Transverse colon (tissue), 3 donors: ENCODE measurements at regions not wholly inside any gene's neighbourhood (a gene's known extent, or its start where the extent isn't known, plus 50 kb on each side); places are given as distances from the start of the nearest gene placed in this dataset.

Experiments
- CTCF ChIP-seq, 5 experiments: fragments of 200-600 bp in 3 of 5; fragments of 450-650 bp in 2 of 5; sonication (generic) in 3 of 5; IDR thresholded peaks; 1 replicate in 2 of 5; 2 replicates in 3 of 5; pipeline ENCODE4 v1.5.1; 2016 to 2017; ENCODE audit warnings: antibody characterized with exemption in 5 of 5, inconsistent platforms in 3 of 5, mild to moderate bottlenecking in 2 of 5, moderate library complexity in 1 of 5
- EP300 ChIP-seq: sonication (generic); formaldehyde crosslinking; IDR thresholded peaks from one replicate; pipeline ENCODE4 v1.6.1; 2017; ENCODE audit warnings: antibody characterized with exemption, low read depth
- POLR2A ChIP-seq: fragments of 450-650 bp; IDR thresholded peaks from one replicate; pipeline ENCODE4 v1.6.1; 2016; ENCODE audit warnings: antibody characterized with exemption, mild to moderate bottlenecking, moderate library complexity

- no peak for TF ChIP-seq CTCF (IDR thresholded peaks at IDR 0.05)
- no peak for TF ChIP-seq POLR2A
- no peak for TF ChIP-seq EP300
Observed at GRCh38 chr5:23033864-23034263, 180.7 kb upstream of the CDH12 start.
